ENCODE measurements at regions not wholly inside any gene's neighbourhood (a gene's known extent, or its start where the extent isn't known, plus 50 kb on each side); places are given as distances from the start of the nearest gene placed in this dataset.
A peak's percentile ranks its signal among the peaks of the same experiment; 100 is the strongest.

DNA sequence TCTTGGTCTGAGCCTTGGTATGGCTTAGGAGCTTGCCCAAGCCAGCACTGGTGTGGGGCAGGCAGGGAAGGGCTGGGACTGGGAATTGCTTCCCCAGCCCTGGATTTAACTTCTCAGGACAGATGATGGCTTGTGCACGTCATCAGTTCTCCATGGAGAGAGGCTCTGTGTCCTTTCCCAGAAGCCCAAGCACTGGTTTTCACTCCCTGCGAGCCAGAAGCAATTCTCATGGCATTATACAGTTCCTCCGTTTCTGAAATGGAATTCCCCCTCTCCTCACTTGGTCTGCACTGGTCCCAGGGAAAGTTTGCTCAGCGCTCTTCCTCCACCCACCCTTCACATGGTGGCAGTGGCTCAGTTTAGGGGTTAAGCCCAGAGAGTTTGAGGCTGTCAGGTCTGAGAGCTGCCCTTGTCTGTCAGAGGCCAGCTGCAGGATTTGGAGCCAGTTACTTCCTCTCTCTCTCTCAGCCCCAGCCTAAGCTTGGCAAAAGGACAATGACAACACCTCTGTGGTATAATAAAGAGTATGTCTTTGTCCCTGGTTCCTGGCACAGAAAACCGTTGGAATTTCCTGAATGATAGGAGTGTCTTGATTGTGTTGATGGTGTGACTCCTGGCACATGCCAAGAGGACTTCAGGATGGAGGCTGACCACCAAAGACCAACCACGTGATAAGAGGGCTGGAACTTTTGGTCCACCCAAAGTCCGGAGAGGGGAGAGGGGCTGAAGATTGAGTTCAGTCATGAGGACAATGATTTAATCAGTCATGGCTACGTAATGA, 219.6 kb upstream of the TNRC6C start:
- Histone ChIP-seq H2BK5ac (ENCODE audit: low read depth, low read length) (no peak overlapping the region), H2AK5ac (ENCODE audit: low read depth, low read length) (no peak overlapping the region), H2AFZ (ENCODE audit: low read length) (no peak overlapping the region), H2BK12ac (ENCODE audit: low read depth, low read length) (no peak overlapping the region), H3K4me3 (ENCODE audit: extremely low read depth in 1 of 4, insufficient read depth in 2 of 4, low read depth in 3 of 4, low read length in 4 of 4) (no peak overlapping the region), H3K4ac (replicated peaks; ENCODE audit: insufficient read length, low read depth, low read length) (no peak overlapping the region), H3K9ac (replicated peaks in 1 of 4; ENCODE audit: extremely low read depth in 1 of 4, low read depth in 3 of 4, low read length in 3 of 4) (no peak overlapping the region; a peak in 1 of 7 replicates), H3K4me2 (ENCODE audit: insufficient read depth in 1 of 2, low read depth in 2 of 2, low read length in 2 of 2) (no peak overlapping the region), H3K4me1 (replicated peaks in 1 of 4; ENCODE audit: control insufficient read depth in 3 of 4, insufficient read depth in 4 of 4, low read length in 3 of 4) (peaks cover 0 to 24% (median 17%) of the 10 kb centered on the region in 4 experiments; a peak in 6 of 7 replicates), H2BK20ac (ENCODE audit: low read length) (no peak overlapping the region), H3K27ac (ENCODE audit: low read depth, low read length) (no peak overlapping the region), H4K5ac (ENCODE audit: insufficient read length, low read depth, low read length) (no peak overlapping the region), H3K56ac (replicated peaks; ENCODE audit: insufficient read length, low read depth, low read length) (no peak overlapping the region), H3K23ac (ENCODE audit: insufficient read length) (no peak overlapping the region), H3K79me2 (ENCODE audit: control insufficient read depth in 1 of 2, insufficient read depth in 2 of 2, low read length in 2 of 2) (no peaks in the 10 kb centered on the region), H2BK120ac (replicated peaks; ENCODE audit: low read depth, low read length) (no peak overlapping the region), H3K27me3 (replicated peaks in 1 of 4; ENCODE audit: control insufficient read depth in 3 of 4, extremely low read depth in 1 of 4, insufficient read depth in 3 of 4, low read length in 3 of 4) (peaks cover 0 to 36% (median 27%) of the 10 kb centered on the region in 4 experiments; a peak in 4 of 7 replicates), H4K20me1 (replicated peaks in 1 of 2; ENCODE audit: control insufficient read depth in 1 of 2, insufficient read depth in 2 of 2, low read length in 2 of 2) (no peaks in the 10 kb centered on the region), H3K14ac (ENCODE audit: insufficient read length) (no peak overlapping the region), H3K23me2 (ENCODE audit: low read depth, low read length) (no peaks in the 10 kb centered on the region), H2BK15ac (ENCODE audit: low read length) (no peak overlapping the region), H3K36me3 (ENCODE audit: control insufficient read depth in 2 of 4, insufficient read depth in 4 of 4, low read length in 3 of 4) (no peaks in the 10 kb centered on the region), H4K8ac (ENCODE audit: extremely low read depth, insufficient read depth, low read length) (no peak overlapping the region), H3K79me1 (ENCODE audit: low read depth, low read length) (no peaks in the 10 kb centered on the region), H3K9me3 (ENCODE audit: insufficient read depth in 2 of 2, low read depth in 1 of 2, low read length in 1 of 2) (peaks cover 0 to 6% of the 10 kb centered on the region in 2 experiments; a peak in 1 of 4 replicates), H4K91ac (replicated peaks; ENCODE audit: insufficient read length, low read length) (no peak overlapping the region), H3K18ac (ENCODE audit: extremely low read depth, low read length) (no peak overlapping the region; the same call in 1 of the 2 replicates)
- ChIA-PET CTCF (ENCODE audit: partially characterized antibody) (interaction anchor here (0.7 to 3.2 kb wide), 3 partner anchors 35 to 99 kb away, joined by 3 to 10 read pairs (median 4); no protein-coding TSS in a partner anchor), POLR2A (ENCODE audit: partially characterized antibody) (interaction anchor here (1.1 kb wide), 1 partner anchor 211 kb away, joined by 3 read pairs; no protein-coding TSS in a partner anchor)
- DNase-seq (ENCODE audit: low read depth in 1 of 2, low spot score in 2 of 2) (peak in 1 of 2 experiments; percentile 26), FAIRE-seq (no peak)
- 84% methylated on average over 8 of the region's 8 CpGs; no CpG with 5 or more reads in 1 of the 2 experiments for WGBS, 2 experiments (ENCODE audit: extremely low coverage in 1 of 2, insufficient coverage in 1 of 2, insufficient read length in 1 of 2, insufficient replicate concordance in 2 of 2, low coverage in 1 of 2, low lambda C conversion rate in 2 of 2, missing lambda C conversion rate in 1 of 2)
- TF ChIP-seq RAD21 (IDR thresholded peaks at IDR 0.05 in 1 of 2, conservative IDR thresholded peaks at IDR 0.05 in 1 of 2; ENCODE audit: low read depth in 2 of 2, low read length in 2 of 2) (no peak), RFX5 (IDR thresholded peaks at IDR 0.05; ENCODE audit: borderline replicate concordance, low read depth, low read length) (no peak), NRF1 (IDR thresholded peaks at IDR 0.05; ENCODE audit: low read depth, low read length) (no peak), EGR1 (IDR thresholded peaks at IDR 0.05; ENCODE audit: borderline replicate concordance, low read depth, low read length) (no peak), NANOG (IDR thresholded peaks at IDR 0.05; ENCODE audit: insufficient read depth, low read depth, low read length, poor library complexity, severe bottlenecking) (no peak), TAF7 (optimal IDR thresholded peaks at IDR 0.05; ENCODE audit: borderline replicate concordance, low read depth, low read length) (no peak), PHF8 (conservative IDR thresholded peaks at IDR 0.05; ENCODE audit: low read depth, low read length) (no peak), ASH2L (IDR thresholded peaks at IDR 0.05; ENCODE audit: low read length) (no peak)
- TF ChIP-seq, protein P1, sequence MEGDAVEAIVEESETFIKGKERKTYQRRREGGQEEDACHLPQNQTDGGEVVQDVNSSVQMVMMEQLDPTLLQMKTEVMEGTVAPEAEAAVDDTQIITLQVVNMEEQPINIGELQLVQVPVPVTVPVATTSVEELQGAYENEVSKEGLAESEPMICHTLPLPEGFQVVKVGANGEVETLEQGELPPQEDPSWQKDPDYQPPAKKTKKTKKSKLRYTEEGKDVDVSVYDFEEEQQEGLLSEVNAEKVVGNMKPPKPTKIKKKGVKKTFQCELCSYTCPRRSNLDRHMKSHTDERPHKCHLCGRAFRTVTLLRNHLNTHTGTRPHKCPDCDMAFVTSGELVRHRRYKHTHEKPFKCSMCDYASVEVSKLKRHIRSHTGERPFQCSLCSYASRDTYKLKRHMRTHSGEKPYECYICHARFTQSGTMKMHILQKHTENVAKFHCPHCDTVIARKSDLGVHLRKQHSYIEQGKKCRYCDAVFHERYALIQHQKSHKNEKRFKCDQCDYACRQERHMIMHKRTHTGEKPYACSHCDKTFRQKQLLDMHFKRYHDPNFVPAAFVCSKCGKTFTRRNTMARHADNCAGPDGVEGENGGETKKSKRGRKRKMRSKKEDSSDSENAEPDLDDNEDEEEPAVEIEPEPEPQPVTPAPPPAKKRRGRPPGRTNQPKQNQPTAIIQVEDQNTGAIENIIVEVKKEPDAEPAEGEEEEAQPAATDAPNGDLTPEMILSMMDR (IDR thresholded peaks at IDR 0.05; ENCODE audit: control extremely low read depth in 1 of 3, insufficient read depth in 1 of 3, low read depth in 1 of 3, low read length in 3 of 3): no peak
